SKM-1 (cell line): ENCODE measurements at regions not wholly inside any gene's neighbourhood (a gene's known extent, or its start where the extent isn't known, plus 50 kb on each side); places are given as distances from the start of the nearest gene placed in this dataset.
"Not testable (repeated sequence)": the region's sequence is repeated elsewhere in the genome, so short reads cannot be mapped to it uniquely, and the experiment has no call there.

ENCODE experiments used
- DNase-seq: peaks from one replicate; lab custom pipeline; 2025; ENCODE audit not compliant: unreplicated experiment; lab: John Stamatoyannopoulos, UW

- DNase-seq = no peak
Measured at GRCh38 chr7:3094701-3095445, 51.2 kb upstream of the CARD11 start.

GRCh38 chr7:3097734-3098133 lies 54.1 kb upstream of the CARD11 start:
- DNase-seq = no peak

GRCh38 chr7:3102159-3102558 lies 58.5 kb upstream of the CARD11 start:
- DNase-seq = no peak

- no peak for DNase-seq
Measured at GRCh38 chr7:3103614-3104398, 60.1 kb upstream of the CARD11 start.

GRCh38 chr7:3105856-3106255 lies 62.2 kb upstream of the CARD11 start:
- no peak for DNase-seq

GRCh38 chr7:3106361-3106826 lies 62.7 kb upstream of the CARD11 start:
- no peak for DNase-seq

GRCh38 chr7:3107228-3107763 lies 63.6 kb upstream of the CARD11 start:
- no peak for DNase-seq

- DNase-seq = no peak
Measured at GRCh38 chr7:3107889-3108570, 64.4 kb upstream of the CARD11 start.

- no peak for DNase-seq
Measured at GRCh38 chr7:3109311-3109915, 65.7 kb upstream of the CARD11 start.

- no peak for DNase-seq
Measured at GRCh38 chr7:3112479-3113134, 68.9 kb upstream of the CARD11 start.

GRCh38 chr7:3114917-3115316 lies 71.2 kb upstream of the CARD11 start:
- no peak for DNase-seq

- DNase-seq = no peak
Measured at GRCh38 chr7:3117081-3117480, 73.4 kb upstream of the CARD11 start.

GRCh38 chr7:3117488-3118231 lies 74.0 kb upstream of the CARD11 start:
- DNase-seq = no peak

GRCh38 chr7:3119352-3119927 lies 75.8 kb upstream of the CARD11 start:
- DNase-seq = not testable (repeated sequence)

GRCh38 chr7:3119963-3120362 lies 76.3 kb upstream of the CARD11 start:
- DNase-seq = no peak

- no peak for DNase-seq
Measured at GRCh38 chr7:3120513-3120912, 76.8 kb upstream of the CARD11 start.

GRCh38 chr7:3128857-3129490 lies 85.3 kb upstream of the CARD11 start:
- no peak for DNase-seq

GRCh38 chr7:3133811-3134385 lies 90.2 kb upstream of the CARD11 start:
- DNase-seq = no peak

- no peak for DNase-seq
Measured at GRCh38 chr7:3134745-3135144, 91.1 kb upstream of the CARD11 start.
